ENCODE measurements at regions not wholly inside any gene's neighbourhood (a gene's known extent, or its start where the extent isn't known, plus 50 kb on each side); places are given as distances from the start of the nearest gene placed in this dataset.

DNA sequence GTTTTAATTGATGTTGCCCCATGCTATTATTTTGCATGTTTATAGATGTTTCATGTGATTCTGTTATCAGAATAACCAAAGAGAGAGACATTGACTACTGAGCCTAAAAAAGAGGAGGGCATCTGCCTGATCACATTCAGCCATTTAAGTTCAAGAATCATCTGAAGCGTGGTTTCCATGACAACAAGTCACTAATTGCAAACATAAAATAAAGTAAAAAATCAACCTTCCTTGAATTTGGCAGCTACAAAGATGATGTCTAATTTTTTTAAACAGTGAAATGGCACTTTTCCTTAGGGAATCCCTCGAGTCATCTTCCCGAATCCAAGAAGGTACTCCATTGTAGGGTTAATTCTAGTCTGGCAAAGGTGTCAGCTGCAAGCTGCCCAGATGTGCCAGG lies 884.2 kb downstream of the DIAPH3 start:
- TF ChIP-seq CTCF (IDR thresholded peaks at IDR 0.05): no peak
- no peak for TF ChIP-seq POLR2A (IDR thresholded peaks at IDR 0.05)
